CD14-positive monocyte (primary cell): ENCODE measurements at regions not wholly inside any gene's neighbourhood (a gene's known extent, or its start where the extent isn't known, plus 50 kb on each side); places are given as distances from the start of the nearest gene placed in this dataset.

Source experiments
- DNase-seq, 3 donors: peaks; one replicate each; pipeline ENCODE4 v3.0.0-alpha.2; 2011 to 2022
- H2AFZ ChIP-seq: 2 replicates; pipeline ENCODE4 v1.6.0; 2012; ENCODE audit warnings: mild to moderate bottlenecking, low read depth, low read length, inconsistent platforms; ENCODE audit not compliant: insufficient read depth, poor library complexity, severe bottlenecking
- H3K27ac ChIP-seq, 2 donors: 1 replicate in 1 of 2; 2 replicates in 1 of 2; pipeline ENCODE4 v1.5.1; 2012 to 2013; ENCODE audit warnings: low read length in 2 of 2, control low read depth in 1 of 2, inconsistent platforms in 1 of 2, low read depth in 1 of 2, mild to moderate bottlenecking in 1 of 2
- H3K27me3 ChIP-seq, 2 donors: one replicate each; pipeline versions ENCODE4 v1.6.0 to v1.6.1; 2011 to 2013; ENCODE audit warnings: low read length in 2 of 2; ENCODE audit not compliant: control insufficient read depth in 2 of 2, insufficient read depth in 2 of 2
- H3K36me3 ChIP-seq, 2 donors: replicated peaks in 1 of 2; 1 replicate in 1 of 2; 2 replicates in 1 of 2; pipeline versions ENCODE4 v1.5.1 to v1.6.1; 2012 to 2013; ENCODE audit warnings: low read length in 2 of 2, control low read depth in 1 of 2, inconsistent platforms in 1 of 2, mild to moderate bottlenecking in 1 of 2; ENCODE audit not compliant: insufficient read depth in 2 of 2, control insufficient read depth in 1 of 2
- H3K4me1 ChIP-seq, 2 donors: 1 replicate in 1 of 2; 2 replicates in 1 of 2; pipeline versions ENCODE4 v1.5.1 to v1.6.1; 2012 to 2013; ENCODE audit warnings: low read length in 2 of 2, control low read depth in 1 of 2, inconsistent platforms in 1 of 2, mild to moderate bottlenecking in 1 of 2, moderate library complexity in 1 of 2; ENCODE audit not compliant: insufficient read depth in 2 of 2, control insufficient read depth in 1 of 2
- H3K4me2 ChIP-seq: replicated peaks from 2 replicates; pipeline ENCODE3; 2012; ENCODE audit warnings: low read length, moderate library complexity, mild to moderate bottlenecking; ENCODE audit not compliant: poor library complexity, severe bottlenecking; ENCODE audit errors: extremely low read depth
- H3K4me3 ChIP-seq, 3 experiments: fragments of 200-600 bp in 1 of 3; sonication (generic) in 1 of 3; replicated peaks in 1 of 3; 1 replicate in 2 of 3; 2 replicates in 1 of 3; pipeline ENCODE4 v1.5.1; 2011 to 2013; ENCODE audit warnings: low read length in 3 of 3, mild to moderate bottlenecking in 3 of 3, control low read depth in 2 of 3, low read depth in 2 of 3, inconsistent platforms in 1 of 3, moderate library complexity in 1 of 3
- H3K79me2 ChIP-seq: 2 replicates; pipeline ENCODE4 v1.6.0; 2012; ENCODE audit warnings: mild to moderate bottlenecking, control low read depth, inconsistent platforms, low read length, moderate library complexity; ENCODE audit not compliant: insufficient read depth
- H3K9ac ChIP-seq: 2 replicates; pipeline ENCODE4 v1.6.0; 2017; ENCODE audit warnings: low read length, mild to moderate bottlenecking; ENCODE audit not compliant: insufficient read depth, poor library complexity, severe bottlenecking
- H3K9me3 ChIP-seq, 2 donors: replicated peaks in 1 of 2; 1 replicate in 1 of 2; 2 replicates in 1 of 2; pipeline versions ENCODE4 v1.5.1 to v1.6.1; 2012 to 2013; ENCODE audit warnings: low read length in 2 of 2, control low read depth in 1 of 2; ENCODE audit not compliant: control insufficient read depth in 1 of 2, insufficient read depth in 1 of 2
- H4K20me1 ChIP-seq: 2 replicates; pipeline ENCODE4 v1.6.0; 2012; ENCODE audit warnings: mild to moderate bottlenecking, low read length, control low read depth, moderate library complexity; ENCODE audit not compliant: insufficient read depth
- H3K27ac Mint-ChIP-seq, 7 donors: one replicate each; pipeline ENCODE4 v1.8.0; 2020; ENCODE audit warnings: mild to moderate bottlenecking in 7 of 7, mixed read lengths in 7 of 7, moderate library complexity in 6 of 7, inconsistent platforms in 2 of 7
- H3K27me3 Mint-ChIP-seq, 3 donors: one replicate each; pipeline ENCODE4 v1.8.0; 2021 to 2022; ENCODE audit warnings: low read depth in 3 of 3, mild to moderate bottlenecking in 3 of 3, mixed read lengths in 3 of 3, moderate library complexity in 3 of 3, inconsistent platforms in 1 of 3
- H3K36me3 Mint-ChIP-seq, 2 donors: one replicate each; pipeline ENCODE4 v1.8.0; 2020; ENCODE audit warnings: mixed read lengths in 2 of 2, inconsistent platforms in 1 of 2, mild to moderate bottlenecking in 1 of 2
- H3K4me1 Mint-ChIP-seq: one replicate; pipeline ENCODE4 v1.8.0; 2020; ENCODE audit warnings: mild to moderate bottlenecking, mixed read lengths
- H3K4me3 Mint-ChIP-seq, 2 donors: one replicate each; pipeline ENCODE4 v1.8.0; 2020; ENCODE audit warnings: mild to moderate bottlenecking in 2 of 2, mixed read lengths in 2 of 2, moderate library complexity in 1 of 2
- H3K9me3 Mint-ChIP-seq, 7 donors: one replicate each; pipeline ENCODE4 v1.8.0; 2020 to 2022; ENCODE audit warnings: mixed read lengths in 7 of 7, mild to moderate bottlenecking in 6 of 7, moderate library complexity in 6 of 7, inconsistent platforms in 2 of 7
- CTCF ChIP-seq: fragments of 200-600 bp; IDR thresholded peaks from one replicate; pipeline ENCODE4 v1.8.0; 2022; ENCODE audit warnings: antibody characterized with exemption, mild to moderate bottlenecking
- WGBS: methylation state at CpG from one replicate; pipeline ENCODE4 v1.1.5; 2013; ENCODE audit warnings: missing lambda C conversion rate; ENCODE audit not compliant: insufficient coverage; 5-methylcytosine and 5-hydroxymethylcytosine counted together
- intact Hi-C, 2 donors: fragments of 100-400 bp; cut with micrococcal nuclease; formaldehyde crosslinking; loops; one replicate each; pipeline versions ENCODE4 v1.15.0 to v1.15.1; 2023

- TF ChIP-seq CTCF, result no peak
- no peak for DNase-seq
- H3K4me3 Mint-ChIP-seq, result no peak overlapping the region
- Histone ChIP-seq H3K4me1 (peaks cover 0 to 3% of the 10 kb centered on the region in 2 donors), H3K27ac (no peak overlapping the region), H3K4me3 (no peak overlapping the region), H3K9ac (no peak overlapping the region), H3K27me3 (no peaks in the 10 kb centered on the region), H2AFZ (no peak overlapping the region), H3K79me2 (no peaks in the 10 kb centered on the region), H3K9me3 (no peaks in the 10 kb centered on the region), H3K36me3 (no peaks in the 10 kb centered on the region), H4K20me1 (no peaks in the 10 kb centered on the region), H3K4me2 (no peak overlapping the region)
- H3K27me3 Mint-ChIP-seq, result no peaks in the 10 kb centered on the region
- peaks cover 0 to 3% (median 0%) of the 10 kb centered on the region in 7 donors for H3K9me3 Mint-ChIP-seq
- WGBS, result no CpG with 5 or more reads among the region's 6 CpGs
- no peak overlapping the region for H3K27ac Mint-ChIP-seq
- H3K4me1 Mint-ChIP-seq, result peaks cover 7% of the 10 kb centered on the region
- peaks cover 0 to 8% of the 10 kb centered on the region in 2 donors for H3K36me3 Mint-ChIP-seq
- intact Hi-C loops, result no loop called here
Measured at GRCh38 chr1:245098924-245099323, 55.9 kb upstream of the KIF26B start.

GRCh38 chr1:245096311-245097066 is 58.3 kb upstream of the KIF26B start:
- Histone ChIP-seq H3K79me2 (no peaks in the 10 kb centered on the region), H3K4me1 (peaks cover 0 to 3% of the 10 kb centered on the region in 2 donors), H3K4me3 (no peak overlapping the region), H3K4me2 (no peak overlapping the region), H2AFZ (no peak overlapping the region), H3K27ac (no peak overlapping the region), H3K9ac (no peak overlapping the region), H3K27me3 (no peaks in the 10 kb centered on the region), H3K9me3 (no peaks in the 10 kb centered on the region), H3K36me3 (peaks cover 4 to 6% of the 10 kb centered on the region in 2 donors), H4K20me1 (no peaks in the 10 kb centered on the region)
- peaks cover 0 to 2% (median 0%) of the 10 kb centered on the region in 7 donors for H3K9me3 Mint-ChIP-seq
- no peaks in the 10 kb centered on the region for H3K27me3 Mint-ChIP-seq
- TF ChIP-seq CTCF, result no peak
- H3K4me3 Mint-ChIP-seq, result no peak overlapping the region
- H3K27ac Mint-ChIP-seq, result no peak overlapping the region
- no peak for DNase-seq
- intact Hi-C loops, result no loop called here
- peaks cover 0 to 8% of the 10 kb centered on the region in 2 donors for H3K36me3 Mint-ChIP-seq
- 80% methylated on average over 5 of the region's 5 CpGs for WGBS
- H3K4me1 Mint-ChIP-seq, result peaks cover 7% of the 10 kb centered on the region
